ENCODE measurements at regions not wholly inside any gene's neighbourhood (a gene's known extent, or its start where the extent isn't known, plus 50 kb on each side); places are given as distances from the start of the nearest gene placed in this dataset.

DNA sequence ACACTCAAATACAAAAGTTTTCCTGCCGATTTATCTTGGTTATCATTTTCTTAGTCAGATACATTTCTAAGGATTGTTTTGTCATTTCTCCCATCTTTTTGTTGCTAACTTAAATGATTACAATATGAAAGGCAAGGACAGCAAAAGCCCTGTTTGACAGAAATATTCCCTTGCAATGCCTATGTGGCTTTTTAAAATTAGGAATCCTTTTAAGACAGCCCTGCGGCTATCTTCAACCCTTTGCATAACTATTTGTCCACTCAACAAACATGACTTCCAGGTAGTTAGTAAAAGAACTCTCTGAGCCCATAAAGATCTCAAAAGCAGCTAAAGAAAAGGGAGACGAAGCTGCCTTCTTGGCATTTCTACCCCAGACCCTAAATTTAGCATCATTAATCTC lies 179.7 kb upstream of the CDH20 start:
- H3F3A ChIP-seq (ENCODE audit: insufficient read depth, low read length): no peaks in the 10 kb centered on the region
- no peak overlapping the region for H3K4me3 ChIP-seq (ENCODE audit: low read depth, low read length, poor library complexity, severe bottlenecking)
- no peaks in the 10 kb centered on the region for H3K9me2 ChIP-seq (ENCODE audit: low read depth, low read length)
- H3K4me1 ChIP-seq (ENCODE audit: insufficient read depth, low read length, severe bottlenecking): no peaks in the 10 kb centered on the region
- no peaks in the 10 kb centered on the region for H3K9me3 ChIP-seq (ENCODE audit: low read length)
- H3K36me3 ChIP-seq (ENCODE audit: insufficient read depth, low read length): no peaks in the 10 kb centered on the region
- H3K9ac ChIP-seq (ENCODE audit: low read length): no peak overlapping the region
- TF ChIP-seq EZH2 (IDR thresholded peaks at IDR 0.05; ENCODE audit: borderline replicate concordance, low read length) (no peak), CTCF (IDR thresholded peaks at IDR 0.05; ENCODE audit: low read length) (no peak)
- H3K27me3 ChIP-seq (ENCODE audit: insufficient read depth, low read length): no peaks in the 10 kb centered on the region
- no peak overlapping the region for H2AFZ ChIP-seq (ENCODE audit: low read length)
- H3K27ac ChIP-seq (ENCODE audit: low read depth, low read length, poor library complexity, severe bottlenecking): no peak overlapping the region
- H3K79me2 ChIP-seq (ENCODE audit: insufficient read depth, low read length): no peaks in the 10 kb centered on the region
- H3K4me2 ChIP-seq (ENCODE audit: low read length): no peak overlapping the region
- H4K20me1 ChIP-seq (ENCODE audit: insufficient read depth, low read length): no peaks in the 10 kb centered on the region

GRCh38 chr18:61154866-61155265 lies 178.4 kb upstream of the CDH20 start:
- Histone ChIP-seq H3K9ac (ENCODE audit: low read length) (no peak overlapping the region), H3K27me3 (ENCODE audit: insufficient read depth, low read length) (no peaks in the 10 kb centered on the region), H3K4me3 (ENCODE audit: low read depth, low read length, poor library complexity, severe bottlenecking) (no peak overlapping the region), H3K79me2 (ENCODE audit: insufficient read depth, low read length) (no peaks in the 10 kb centered on the region), H2AFZ (ENCODE audit: low read length) (no peak overlapping the region), H3K27ac (ENCODE audit: low read depth, low read length, poor library complexity, severe bottlenecking) (no peak overlapping the region), H3K9me2 (ENCODE audit: low read depth, low read length) (no peaks in the 10 kb centered on the region), H3K4me1 (ENCODE audit: insufficient read depth, low read length, severe bottlenecking) (no peaks in the 10 kb centered on the region), H3K36me3 (ENCODE audit: insufficient read depth, low read length) (no peaks in the 10 kb centered on the region), H4K20me1 (ENCODE audit: insufficient read depth, low read length) (no peaks in the 10 kb centered on the region), H3K9me3 (ENCODE audit: low read length) (no peaks in the 10 kb centered on the region), H3F3A (ENCODE audit: insufficient read depth, low read length) (no peaks in the 10 kb centered on the region), H3K4me2 (ENCODE audit: low read length) (no peak overlapping the region)
- no peak for TF ChIP-seq CTCF (IDR thresholded peaks at IDR 0.05; ENCODE audit: low read length)
- TF ChIP-seq EZH2 (IDR thresholded peaks at IDR 0.05; ENCODE audit: borderline replicate concordance, low read length): no peak

DNA sequence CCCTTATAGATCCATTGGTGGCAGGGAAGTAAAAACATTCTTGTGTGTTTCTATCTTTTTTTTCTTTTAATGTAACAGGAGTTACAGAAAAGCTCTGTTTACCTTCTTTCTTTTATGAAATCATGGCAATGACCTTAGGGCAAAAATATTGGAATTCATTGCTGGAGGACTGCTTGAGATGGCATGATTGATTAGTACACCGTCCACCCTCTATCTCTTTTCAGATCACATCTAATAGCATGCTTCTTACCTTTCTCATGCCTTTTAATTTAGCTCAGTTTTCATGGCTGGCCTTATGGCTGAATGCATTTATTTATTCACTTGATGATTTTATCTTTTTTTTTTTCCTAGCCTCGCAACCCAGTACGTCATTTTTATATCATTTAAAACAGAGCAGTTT lies 177.6 kb upstream of the CDH20 start:
- Histone ChIP-seq H3F3A (ENCODE audit: insufficient read depth, low read length) (no peaks in the 10 kb centered on the region), H3K9ac (ENCODE audit: low read length) (no peak overlapping the region), H3K4me3 (ENCODE audit: low read depth, low read length, poor library complexity, severe bottlenecking) (no peak overlapping the region), H4K20me1 (ENCODE audit: insufficient read depth, low read length) (no peaks in the 10 kb centered on the region), H3K9me3 (ENCODE audit: low read length) (no peaks in the 10 kb centered on the region), H3K79me2 (ENCODE audit: insufficient read depth, low read length) (no peaks in the 10 kb centered on the region), H3K9me2 (ENCODE audit: low read depth, low read length) (no peaks in the 10 kb centered on the region), H2AFZ (ENCODE audit: low read length) (no peak overlapping the region), H3K27ac (ENCODE audit: low read depth, low read length, poor library complexity, severe bottlenecking) (no peak overlapping the region), H3K36me3 (ENCODE audit: insufficient read depth, low read length) (no peaks in the 10 kb centered on the region), H3K4me2 (ENCODE audit: low read length) (no peak overlapping the region), H3K27me3 (ENCODE audit: insufficient read depth, low read length) (no peaks in the 10 kb centered on the region), H3K4me1 (ENCODE audit: insufficient read depth, low read length, severe bottlenecking) (no peaks in the 10 kb centered on the region)
- TF ChIP-seq EZH2 (IDR thresholded peaks at IDR 0.05; ENCODE audit: borderline replicate concordance, low read length): no peak
- TF ChIP-seq CTCF (IDR thresholded peaks at IDR 0.05; ENCODE audit: low read length): no peak

Measured in OCI-LY1 (cell line).